CD14-positive monocyte (primary cell): ENCODE measurements at regions not wholly inside any gene's neighbourhood (a gene's known extent, or its start where the extent isn't known, plus 50 kb on each side); places are given as distances from the start of the nearest gene placed in this dataset.

ENCODE experiments used
- DNase-seq, 3 donors: peaks; one replicate each; pipeline ENCODE4 v3.0.0-alpha.2; 2011 to 2022
- H2AFZ ChIP-seq: 2 replicates; pipeline ENCODE4 v1.6.0; 2012; ENCODE audit warnings: mild to moderate bottlenecking, low read depth, low read length, inconsistent platforms; ENCODE audit not compliant: insufficient read depth, poor library complexity, severe bottlenecking
- H3K27ac ChIP-seq, 2 donors: 1 replicate in 1 of 2; 2 replicates in 1 of 2; pipeline ENCODE4 v1.5.1; 2012 to 2013; ENCODE audit warnings: low read length in 2 of 2, control low read depth in 1 of 2, inconsistent platforms in 1 of 2, low read depth in 1 of 2, mild to moderate bottlenecking in 1 of 2
- H3K27me3 ChIP-seq, 2 donors: one replicate each; pipeline versions ENCODE4 v1.6.0 to v1.6.1; 2011 to 2013; ENCODE audit warnings: low read length in 2 of 2; ENCODE audit not compliant: control insufficient read depth in 2 of 2, insufficient read depth in 2 of 2
- H3K36me3 ChIP-seq, 2 donors: replicated peaks in 1 of 2; 1 replicate in 1 of 2; 2 replicates in 1 of 2; pipeline versions ENCODE4 v1.5.1 to v1.6.1; 2012 to 2013; ENCODE audit warnings: low read length in 2 of 2, control low read depth in 1 of 2, inconsistent platforms in 1 of 2, mild to moderate bottlenecking in 1 of 2; ENCODE audit not compliant: insufficient read depth in 2 of 2, control insufficient read depth in 1 of 2
- H3K4me1 ChIP-seq, 2 donors: 1 replicate in 1 of 2; 2 replicates in 1 of 2; pipeline versions ENCODE4 v1.5.1 to v1.6.1; 2012 to 2013; ENCODE audit warnings: low read length in 2 of 2, control low read depth in 1 of 2, inconsistent platforms in 1 of 2, mild to moderate bottlenecking in 1 of 2, moderate library complexity in 1 of 2; ENCODE audit not compliant: insufficient read depth in 2 of 2, control insufficient read depth in 1 of 2
- H3K4me2 ChIP-seq: replicated peaks from 2 replicates; pipeline ENCODE3; 2012; ENCODE audit warnings: low read length, moderate library complexity, mild to moderate bottlenecking; ENCODE audit not compliant: poor library complexity, severe bottlenecking; ENCODE audit errors: extremely low read depth
- H3K4me3 ChIP-seq, 3 experiments: fragments of 200-600 bp in 1 of 3; sonication (generic) in 1 of 3; replicated peaks in 1 of 3; 1 replicate in 2 of 3; 2 replicates in 1 of 3; pipeline ENCODE4 v1.5.1; 2011 to 2013; ENCODE audit warnings: low read length in 3 of 3, mild to moderate bottlenecking in 3 of 3, control low read depth in 2 of 3, low read depth in 2 of 3, inconsistent platforms in 1 of 3, moderate library complexity in 1 of 3
- H3K79me2 ChIP-seq: 2 replicates; pipeline ENCODE4 v1.6.0; 2012; ENCODE audit warnings: mild to moderate bottlenecking, control low read depth, inconsistent platforms, low read length, moderate library complexity; ENCODE audit not compliant: insufficient read depth
- H3K9ac ChIP-seq: 2 replicates; pipeline ENCODE4 v1.6.0; 2017; ENCODE audit warnings: low read length, mild to moderate bottlenecking; ENCODE audit not compliant: insufficient read depth, poor library complexity, severe bottlenecking
- H3K9me3 ChIP-seq, 2 donors: replicated peaks in 1 of 2; 1 replicate in 1 of 2; 2 replicates in 1 of 2; pipeline versions ENCODE4 v1.5.1 to v1.6.1; 2012 to 2013; ENCODE audit warnings: low read length in 2 of 2, control low read depth in 1 of 2; ENCODE audit not compliant: control insufficient read depth in 1 of 2, insufficient read depth in 1 of 2
- H4K20me1 ChIP-seq: 2 replicates; pipeline ENCODE4 v1.6.0; 2012; ENCODE audit warnings: mild to moderate bottlenecking, low read length, control low read depth, moderate library complexity; ENCODE audit not compliant: insufficient read depth
- H3K27ac Mint-ChIP-seq, 7 donors: one replicate each; pipeline ENCODE4 v1.8.0; 2020; ENCODE audit warnings: mild to moderate bottlenecking in 7 of 7, mixed read lengths in 7 of 7, moderate library complexity in 6 of 7, inconsistent platforms in 2 of 7
- H3K27me3 Mint-ChIP-seq, 3 donors: one replicate each; pipeline ENCODE4 v1.8.0; 2021 to 2022; ENCODE audit warnings: low read depth in 3 of 3, mild to moderate bottlenecking in 3 of 3, mixed read lengths in 3 of 3, moderate library complexity in 3 of 3, inconsistent platforms in 1 of 3
- H3K36me3 Mint-ChIP-seq, 2 donors: one replicate each; pipeline ENCODE4 v1.8.0; 2020; ENCODE audit warnings: mixed read lengths in 2 of 2, inconsistent platforms in 1 of 2, mild to moderate bottlenecking in 1 of 2
- H3K4me1 Mint-ChIP-seq: one replicate; pipeline ENCODE4 v1.8.0; 2020; ENCODE audit warnings: mild to moderate bottlenecking, mixed read lengths
- H3K4me3 Mint-ChIP-seq, 2 donors: one replicate each; pipeline ENCODE4 v1.8.0; 2020; ENCODE audit warnings: mild to moderate bottlenecking in 2 of 2, mixed read lengths in 2 of 2, moderate library complexity in 1 of 2
- H3K9me3 Mint-ChIP-seq, 7 donors: one replicate each; pipeline ENCODE4 v1.8.0; 2020 to 2022; ENCODE audit warnings: mixed read lengths in 7 of 7, mild to moderate bottlenecking in 6 of 7, moderate library complexity in 6 of 7, inconsistent platforms in 2 of 7
- CTCF ChIP-seq: fragments of 200-600 bp; IDR thresholded peaks from one replicate; pipeline ENCODE4 v1.8.0; 2022; ENCODE audit warnings: antibody characterized with exemption, mild to moderate bottlenecking
- WGBS: methylation state at CpG from one replicate; pipeline ENCODE4 v1.1.5; 2013; ENCODE audit warnings: missing lambda C conversion rate; ENCODE audit not compliant: insufficient coverage; 5-methylcytosine and 5-hydroxymethylcytosine counted together
- intact Hi-C, 2 donors: fragments of 100-400 bp; cut with micrococcal nuclease; formaldehyde crosslinking; loops; one replicate each; pipeline versions ENCODE4 v1.15.0 to v1.15.1; 2023

DNA sequence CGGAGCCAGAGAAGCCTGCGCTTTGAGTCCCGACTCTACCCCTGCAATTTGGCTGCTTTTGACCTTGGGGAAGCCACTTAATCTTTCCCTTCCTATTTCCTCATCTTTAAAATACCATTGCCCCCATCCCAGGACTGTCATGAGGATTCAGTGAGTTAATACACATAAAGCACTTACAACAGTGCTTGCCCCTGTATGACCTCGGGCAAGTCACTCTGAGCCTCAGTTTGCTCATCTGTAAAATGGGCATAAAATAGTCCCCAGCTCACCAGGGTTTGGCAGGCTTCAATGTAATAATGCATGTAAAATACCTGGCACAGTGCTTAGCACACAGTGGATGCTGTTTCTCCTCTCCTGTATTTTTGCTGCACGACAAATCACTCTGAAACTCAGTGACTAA lies 278.7 kb upstream of the PWP1 start:
- Mint-ChIP-seq H3K36me3 (no peaks in the 10 kb centered on the region), H3K9me3 (peaks cover 0 to 2% (median 0%) of the 10 kb centered on the region in 7 donors), H3K27me3 (peaks cover 0 to 2% (median 0%) of the 10 kb centered on the region in 3 donors), H3K4me1 (peaks cover 4% of the 10 kb centered on the region), H3K27ac (no peak overlapping the region), H3K4me3 (no peak overlapping the region)
- no peaks in the 10 kb centered on the region for H3K27me3 ChIP-seq
- no peaks in the 10 kb centered on the region for H3K36me3 ChIP-seq
- no peak overlapping the region for H2AFZ ChIP-seq
- H3K9ac ChIP-seq = no peak overlapping the region
- no peaks in the 10 kb centered on the region for H4K20me1 ChIP-seq
- H3K4me3 ChIP-seq = no peak overlapping the region
- H3K27ac ChIP-seq = no peak overlapping the region
- 100% methylated on average over 5 of the region's 5 CpGs for WGBS
- no peaks in the 10 kb centered on the region for H3K79me2 ChIP-seq
- DNase-seq = no peak
- no peak for TF ChIP-seq CTCF
- H3K9me3 ChIP-seq = no peaks in the 10 kb centered on the region
- intact Hi-C loops = no loop called here
- H3K4me2 ChIP-seq = no peak overlapping the region
- H3K4me1 ChIP-seq = no peaks in the 10 kb centered on the region

- H3K4me3 ChIP-seq = no peak overlapping the region
- no peak for TF ChIP-seq CTCF
- no peak for DNase-seq
- Mint-ChIP-seq H3K36me3 (no peaks in the 10 kb centered on the region), H3K4me1 (no peaks in the 10 kb centered on the region), H3K4me3 (no peak overlapping the region), H3K9me3 (peaks cover 0 to 2% (median 0%) of the 10 kb centered on the region in 7 donors), H3K27me3 (peaks cover 0 to 2% (median 0%) of the 10 kb centered on the region in 3 donors), H3K27ac (no peak overlapping the region)
- H3K27ac ChIP-seq = no peak overlapping the region
- no peaks in the 10 kb centered on the region for H3K36me3 ChIP-seq
- no peak overlapping the region for H3K9ac ChIP-seq
- H2AFZ ChIP-seq = no peak overlapping the region
- H4K20me1 ChIP-seq = no peaks in the 10 kb centered on the region
- no peak overlapping the region for H3K4me2 ChIP-seq
- no peaks in the 10 kb centered on the region for H3K27me3 ChIP-seq
- no peaks in the 10 kb centered on the region for H3K79me2 ChIP-seq
- WGBS = 94% methylated on average over 10 of the region's 14 CpGs
- intact Hi-C loops = no loop called here
- no peaks in the 10 kb centered on the region for H3K4me1 ChIP-seq
- no peaks in the 10 kb centered on the region for H3K9me3 ChIP-seq
These were observed 273.6 kb upstream of the PWP1 start for GRCh38 chr12:107411792-107412535.
